HG02759 (cell line): ENCODE measurements at regions not wholly inside any gene's neighbourhood (a gene's known extent, or its start where the extent isn't known, plus 50 kb on each side); places are given as distances from the start of the nearest gene placed in this dataset.
A peak's percentile ranks its signal among the peaks of the same experiment; 100 is the strongest.

Experiments used
- ATAC-seq: cut with Tn5 transposase; IDR thresholded peaks from one replicate; pipeline ENCODE4 v1.9.1; 2021; ENCODE audit warnings: mild to moderate bottlenecking, moderate library complexity; ENCODE audit not compliant: unreplicated experiment

GRCh38 chr9:71590362-71590761, 178.0 kb downstream of the CEMIP2 start:
- no peak for ATAC-seq

DNA sequence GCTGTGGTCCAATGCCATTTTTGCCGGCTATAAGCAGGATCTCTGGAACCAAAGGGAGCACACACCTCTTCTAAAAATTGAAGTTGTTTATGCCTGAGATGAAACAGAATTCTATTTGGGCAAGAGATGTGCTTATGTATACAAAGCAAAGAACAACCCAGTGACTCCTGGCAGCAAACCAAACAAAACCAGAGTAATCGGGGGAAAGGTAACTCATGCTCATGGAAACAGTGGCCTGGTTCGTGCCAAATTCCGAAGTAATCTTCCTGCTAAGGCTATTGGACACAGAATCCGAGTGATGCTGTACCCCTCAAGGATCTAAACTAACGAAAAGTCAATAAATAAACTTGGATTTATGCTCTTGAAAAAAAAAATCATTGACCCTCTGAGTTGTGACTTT, 178.7 kb downstream of the CEMIP2 start:
- ATAC-seq: no peak

GRCh38 chr9:71587576-71588362, 180.5 kb downstream of the CEMIP2 start:
- no peak for ATAC-seq

DNA sequence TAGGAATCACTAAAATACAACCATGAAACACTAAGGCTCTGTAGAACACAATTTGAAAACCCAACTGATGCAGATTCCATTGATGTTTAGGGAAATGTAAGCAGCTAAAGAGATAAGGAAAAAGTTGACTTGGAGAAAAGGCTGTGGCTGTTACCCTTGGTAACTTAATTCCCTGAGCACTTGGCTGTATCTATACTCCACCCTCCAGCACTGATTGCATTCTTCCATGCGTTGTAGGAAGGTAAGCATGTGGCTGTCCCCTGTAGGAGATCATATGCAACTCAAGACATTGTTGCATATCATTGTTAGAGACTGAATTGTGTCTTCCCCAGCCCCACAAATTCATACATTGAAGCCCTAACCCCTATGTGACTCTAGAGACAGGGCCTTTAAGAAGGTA, 184.5 kb downstream of the CEMIP2 start:
- ATAC-seq: no peak

- no peak for ATAC-seq
These were observed 186.0 kb downstream of the CEMIP2 start for GRCh38 chr9:71582347-71582746.

DNA sequence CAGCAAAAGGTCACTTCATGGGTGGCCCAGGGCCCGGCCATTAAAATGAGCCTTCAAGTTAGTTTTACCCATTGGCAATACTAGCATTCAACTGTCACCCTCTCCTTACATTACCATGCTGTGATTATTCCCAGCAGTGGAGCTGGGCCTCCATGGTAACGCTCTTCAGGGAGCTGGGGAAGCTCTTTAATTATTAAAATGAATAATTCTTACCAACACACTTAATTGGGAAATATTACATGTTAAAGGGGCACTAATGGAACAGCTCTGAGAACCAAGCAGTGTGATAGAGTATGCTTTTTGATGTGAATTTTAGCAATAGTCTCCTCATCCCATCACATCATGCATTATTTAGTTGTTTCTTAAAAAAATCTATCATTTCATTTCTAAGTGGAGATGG, 187.2 kb downstream of the CEMIP2 start:
- ATAC-seq: no peak

- no peak for ATAC-seq
These were observed 197.1 kb downstream of the CEMIP2 start for GRCh38 chr9:71571186-71571585.

GRCh38 chr9:71567890-71568289, 200.4 kb downstream of the CEMIP2 start:
- no peak for ATAC-seq

DNA sequence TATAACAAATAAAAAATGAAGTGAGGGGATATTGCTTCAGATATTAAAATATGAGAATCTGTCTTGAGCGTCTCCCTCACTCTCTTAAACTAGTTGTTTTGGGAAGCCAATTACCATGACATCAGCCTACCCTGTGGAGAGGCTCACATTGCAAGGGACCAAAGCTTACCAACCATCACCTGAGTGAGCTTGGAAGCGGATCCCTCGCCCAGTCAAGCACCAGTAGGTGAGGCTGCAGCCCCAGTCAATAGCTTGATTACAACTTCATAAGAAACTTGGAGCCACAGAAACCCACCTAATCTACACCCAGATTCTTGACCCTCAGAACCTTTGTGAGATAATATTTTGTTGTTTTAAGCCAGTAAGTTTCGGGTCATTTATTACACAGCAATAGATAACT, 206.2 kb downstream of the CEMIP2 start:
- no peak for ATAC-seq

- ATAC-seq: no peak
These were observed 211.0 kb downstream of the CEMIP2 start for GRCh38 chr9:71557310-71557709.

DNA sequence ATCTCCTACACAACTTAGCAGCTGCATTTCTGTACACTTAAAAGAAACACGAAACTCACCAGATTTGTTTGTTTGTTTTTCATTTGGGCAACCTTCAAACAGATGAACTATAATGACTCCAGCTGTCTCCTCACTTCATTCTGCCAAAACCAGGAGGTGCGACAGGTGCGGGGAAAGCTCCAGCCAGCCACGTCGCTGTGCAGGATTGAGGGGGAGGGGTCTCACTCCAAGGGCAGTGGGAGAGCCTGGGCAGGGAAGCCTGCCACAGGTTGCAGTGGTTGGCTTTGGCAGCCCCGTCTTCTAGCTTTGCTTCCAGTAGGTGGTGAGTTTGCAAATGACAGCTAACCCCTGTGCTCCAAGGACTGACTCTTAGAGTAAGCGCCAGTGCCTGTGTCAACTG, 215.8 kb downstream of the CEMIP2 start:
- no peak for ATAC-seq

DNA sequence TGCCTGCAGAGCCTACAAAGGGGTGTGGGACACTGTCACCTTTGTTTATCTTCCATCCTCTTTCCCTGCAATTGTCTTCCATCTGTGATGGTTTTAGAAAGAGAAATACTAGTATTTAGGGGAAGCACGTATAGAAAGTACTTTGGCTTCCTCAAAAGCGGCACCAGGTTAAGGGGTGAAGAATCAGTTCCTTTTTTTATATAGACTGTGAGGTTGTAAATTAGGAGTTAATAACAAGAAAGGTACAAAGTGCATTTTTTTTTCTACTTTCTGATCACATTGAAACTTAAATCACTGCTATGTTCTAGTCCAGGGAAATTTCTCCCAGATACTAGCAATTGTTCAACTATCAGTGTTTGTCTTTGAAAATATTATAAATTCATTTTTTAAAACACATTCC, 219.3 kb downstream of the CEMIP2 start:
- peak; percentile 91 for ATAC-seq

- ATAC-seq: no peak
These were observed 223.8 kb downstream of the CEMIP2 start for GRCh38 chr9:71544464-71544863.

- no peak for ATAC-seq
These were observed 226.9 kb downstream of the CEMIP2 start for GRCh38 chr9:71541436-71541835.

GRCh38 chr9:71524996-71525580, 243.2 kb downstream of the CEMIP2 start:
- peak; percentile 39 for ATAC-seq

DNA sequence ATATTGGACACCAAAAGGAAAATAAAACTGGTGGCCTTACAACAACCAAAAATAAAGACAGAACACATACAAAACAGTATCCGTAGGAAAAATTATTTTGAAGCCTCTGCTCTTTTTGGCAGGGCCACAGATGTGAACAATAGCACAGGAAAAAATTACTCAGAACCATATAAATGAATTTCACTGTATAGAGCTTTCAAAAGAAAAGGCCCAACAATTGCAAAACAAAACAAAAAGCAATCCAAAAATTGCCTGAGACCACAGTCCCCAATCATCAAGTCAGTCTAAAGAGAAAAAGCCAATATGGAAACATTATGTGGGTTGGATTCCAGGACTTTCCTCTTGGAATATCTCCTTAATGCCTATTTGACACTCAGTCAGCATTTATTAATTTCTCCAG, 243.8 kb downstream of the CEMIP2 start:
- ATAC-seq: no peak

DNA sequence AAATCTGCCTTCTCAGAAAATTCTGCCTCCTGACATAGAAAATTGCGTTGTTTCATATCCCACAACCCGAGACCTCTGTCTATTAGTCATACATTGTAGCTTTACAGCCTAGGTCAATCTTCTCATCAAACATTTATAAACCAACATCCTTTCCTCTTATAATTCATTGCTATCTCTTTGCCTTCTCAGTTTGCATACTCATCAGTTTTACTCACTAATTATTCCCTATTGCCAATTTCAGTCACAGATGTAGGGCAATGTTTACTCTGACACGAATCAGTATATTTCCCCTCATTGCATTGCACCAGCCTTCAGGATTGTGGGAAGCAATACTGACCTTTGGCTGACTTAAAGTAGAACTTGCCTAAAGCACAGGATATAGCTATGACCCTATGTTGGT, 247.2 kb downstream of the CEMIP2 start:
- no peak for ATAC-seq

GRCh38 chr9:71519098-71519696, 249.1 kb downstream of the CEMIP2 start:
- no peak for ATAC-seq

DNA sequence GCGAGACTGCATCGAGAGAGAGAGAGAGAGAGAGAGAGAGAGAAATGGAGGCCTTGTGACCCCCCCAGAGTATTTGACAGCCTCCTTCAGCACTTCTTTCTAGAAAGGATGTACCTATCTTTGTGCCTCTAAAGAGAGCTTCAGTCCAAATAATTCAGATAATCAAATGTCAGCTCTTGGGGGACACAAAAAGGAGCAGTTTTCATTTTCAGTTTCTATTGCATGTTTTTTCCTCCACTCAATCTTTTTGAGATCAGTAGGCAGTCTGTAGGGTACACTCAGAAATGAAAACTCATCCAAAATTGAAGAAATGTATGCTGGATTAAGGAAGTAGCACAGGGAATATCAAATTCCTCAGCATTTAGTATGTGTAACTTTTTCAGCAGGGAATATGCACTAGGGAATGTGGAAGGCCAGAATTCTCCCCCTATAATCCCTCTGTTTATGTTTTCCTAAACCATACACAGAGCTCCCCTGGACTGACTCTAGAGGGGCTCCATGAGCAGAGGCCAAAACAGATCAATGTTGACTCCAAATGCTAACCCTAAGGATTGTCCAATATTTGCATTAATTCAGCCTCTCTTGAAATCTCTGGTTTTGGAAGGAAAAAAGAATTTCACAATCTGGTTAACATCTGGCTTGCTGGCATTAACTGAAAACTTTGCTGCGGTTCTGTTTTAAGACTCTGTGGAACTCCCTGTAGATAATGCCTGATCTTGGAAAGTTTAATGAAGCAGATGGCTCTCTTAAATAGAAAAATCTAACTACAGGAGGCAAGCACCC, 250.1 kb downstream of the CEMIP2 start:
- no peak for ATAC-seq

DNA sequence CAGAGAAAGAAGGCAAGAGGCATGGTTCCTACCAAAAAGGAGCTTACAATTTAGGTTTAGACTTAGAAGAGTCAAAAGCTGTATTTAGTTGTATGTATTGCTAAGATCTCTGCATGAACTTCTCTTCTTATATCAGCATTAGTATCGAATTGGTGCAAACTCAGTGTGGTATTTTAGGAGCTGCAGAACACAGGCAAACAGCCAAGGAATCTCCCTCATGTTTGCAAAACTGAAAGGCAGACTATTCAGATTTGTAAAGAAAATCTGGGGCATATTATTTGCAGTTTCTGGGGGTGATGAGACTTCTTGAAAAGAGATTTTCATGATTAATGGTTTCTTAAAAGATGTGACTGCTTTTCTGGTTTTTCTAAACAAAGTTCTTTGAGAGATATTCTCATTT, 252.7 kb downstream of the CEMIP2 start:
- ATAC-seq: no peak

DNA sequence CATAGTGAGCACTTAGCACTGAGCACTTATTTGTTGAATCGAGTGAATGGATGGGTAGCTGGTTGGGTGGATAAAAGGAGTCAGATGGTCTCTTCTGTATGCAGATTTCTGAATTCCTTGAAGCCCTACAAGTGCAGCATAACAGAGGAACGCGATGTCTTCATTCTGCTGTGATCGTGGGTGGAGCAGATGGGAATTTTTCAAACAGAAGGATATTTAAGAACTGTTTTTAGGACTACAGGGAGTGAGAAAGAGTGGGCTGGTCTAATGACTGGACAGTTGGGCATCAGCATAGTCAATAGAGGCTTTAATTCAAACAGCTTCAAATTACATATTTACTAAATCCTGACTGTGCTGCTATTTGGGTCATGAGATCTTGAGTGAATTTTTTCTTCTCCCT, 253.2 kb downstream of the CEMIP2 start:
- ATAC-seq: no peak
